BLaER1 (cell line): ENCODE measurements at regions not wholly inside any gene's neighbourhood (a gene's known extent, or its start where the extent isn't known, plus 50 kb on each side); places are given as distances from the start of the nearest gene placed in this dataset.

ENCODE experiments used
- H3K27ac ChIP-seq: shearing (Covaris generic); formaldehyde crosslinking; 2 replicates; pipeline ENCODE4 v1.8.1; 2022
- H3K27me3 ChIP-seq: shearing (Covaris generic); formaldehyde crosslinking; 2 replicates; pipeline ENCODE4 v1.8.1; 2022
- H3K36me3 ChIP-seq: shearing (Covaris generic); formaldehyde crosslinking; 2 replicates; pipeline ENCODE4 v1.8.1; 2022
- H3K4me1 ChIP-seq: shearing (Covaris generic); formaldehyde crosslinking; 2 replicates; pipeline ENCODE4 v1.8.1; 2022
- H3K4me2 ChIP-seq: shearing (Covaris generic); formaldehyde crosslinking; 2 replicates; pipeline ENCODE4 v1.8.1; 2022
- H3K4me3 ChIP-seq: shearing (Covaris generic); formaldehyde crosslinking; 2 replicates; pipeline ENCODE4 v1.8.1; 2022
- H3K9ac ChIP-seq: shearing (Covaris generic); formaldehyde crosslinking; 2 replicates; pipeline ENCODE4 v1.8.1; 2022
- H3K9me3 ChIP-seq: shearing (Covaris generic); formaldehyde crosslinking; 2 replicates; pipeline ENCODE4 v1.8.1; 2022
- H4K20me1 ChIP-seq: shearing (Covaris generic); formaldehyde crosslinking; 2 replicates; pipeline ENCODE4 v1.8.1; 2022
- Cebpa-rat ChIP-seq: shearing (Covaris generic); IDR thresholded peaks from 2 replicates; pipeline ENCODE4 v1.8.1; 2022

DNA sequence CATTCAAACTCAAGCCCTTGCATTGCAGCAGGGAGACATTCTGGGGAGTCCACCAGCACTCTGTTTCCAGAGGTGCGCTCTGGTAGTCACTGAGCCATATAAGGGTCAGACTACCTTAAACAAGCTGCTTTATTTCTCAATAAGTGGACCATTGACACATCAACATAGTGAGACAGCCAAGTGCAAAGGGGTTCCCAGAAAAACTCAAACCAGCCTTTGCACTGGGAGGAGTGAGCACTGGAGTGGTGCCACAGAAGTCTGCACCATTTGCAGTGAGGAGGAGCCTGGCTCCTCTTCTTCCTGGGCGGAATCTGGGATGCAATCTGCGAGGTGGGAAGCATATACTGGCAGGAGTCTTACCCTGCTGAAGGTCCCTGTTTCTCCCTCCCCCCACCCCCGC is 86.4 kb downstream of the OSR1 start:
- H3K4me2 ChIP-seq, result no peak overlapping the region
- no peaks in the 10 kb centered on the region for H3K4me1 ChIP-seq
- no peak overlapping the region for H3K4me3 ChIP-seq
- no peak overlapping the region for H3K27ac ChIP-seq
- H3K9ac ChIP-seq, result no peak overlapping the region
- no peaks in the 10 kb centered on the region for H3K9me3 ChIP-seq
- no peaks in the 10 kb centered on the region for H4K20me1 ChIP-seq
- H3K27me3 ChIP-seq, result no peaks in the 10 kb centered on the region
- no peak for TF ChIP-seq Cebpa-rat
- H3K36me3 ChIP-seq, result no peaks in the 10 kb centered on the region

DNA sequence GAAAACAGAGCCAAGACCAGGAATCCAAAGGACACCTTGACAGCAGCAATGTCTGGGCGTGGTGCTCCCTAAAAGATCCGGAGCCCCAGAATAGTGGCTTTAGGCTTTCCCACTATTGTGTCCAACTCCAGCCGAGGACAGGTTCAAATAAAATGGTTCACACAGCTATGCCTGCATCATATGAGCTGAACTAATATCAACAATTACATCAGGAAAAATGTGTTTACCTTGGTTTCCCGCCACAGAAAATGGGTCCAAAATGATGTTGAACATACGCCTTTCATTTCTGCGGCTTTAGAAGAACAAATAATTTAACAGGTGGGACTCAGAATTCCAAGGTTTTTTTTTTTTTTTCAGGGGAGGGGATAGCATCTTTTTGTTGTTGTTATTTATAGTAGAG is 93.6 kb downstream of the OSR1 start:
- Histone ChIP-seq H3K4me2 (no peak overlapping the region), H3K36me3 (no peaks in the 10 kb centered on the region), H3K4me3 (no peak overlapping the region), H3K27ac (no peak overlapping the region), H3K4me1 (no peaks in the 10 kb centered on the region), H3K27me3 (no peaks in the 10 kb centered on the region), H3K9me3 (no peaks in the 10 kb centered on the region), H3K9ac (no peak overlapping the region), H4K20me1 (no peaks in the 10 kb centered on the region)
- no peak for TF ChIP-seq Cebpa-rat

- H4K20me1 ChIP-seq, result no peaks in the 10 kb centered on the region
- no peaks in the 10 kb centered on the region for H3K27me3 ChIP-seq
- H3K9me3 ChIP-seq, result no peaks in the 10 kb centered on the region
- H3K36me3 ChIP-seq, result no peaks in the 10 kb centered on the region
- H3K27ac ChIP-seq, result no peak overlapping the region
- H3K4me3 ChIP-seq, result no peak overlapping the region
- H3K9ac ChIP-seq, result no peak overlapping the region
- no peaks in the 10 kb centered on the region for H3K4me1 ChIP-seq
- no peak for TF ChIP-seq Cebpa-rat
- no peak overlapping the region for H3K4me2 ChIP-seq
These were observed 96.3 kb downstream of the OSR1 start for GRCh38 chr2:19262150-19262549.

DNA sequence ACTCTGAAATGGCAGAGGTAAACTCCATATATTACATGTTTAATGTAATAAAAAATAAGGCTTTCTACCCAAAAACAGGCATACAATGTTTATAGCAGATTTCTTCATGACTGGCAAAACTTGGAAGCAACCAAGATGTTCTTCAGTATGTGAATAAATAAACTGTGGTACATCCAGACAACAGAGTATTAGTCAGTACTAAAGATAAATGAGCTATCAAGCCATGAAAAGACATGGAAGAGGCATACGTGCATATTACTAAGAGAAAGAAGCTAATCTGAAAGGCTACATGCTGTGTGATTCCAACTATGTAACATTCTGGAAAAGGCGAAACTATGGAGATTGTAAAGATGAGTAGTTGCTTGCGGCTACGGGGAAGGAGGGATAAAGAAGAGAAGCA is 97.4 kb downstream of the OSR1 start:
- Histone ChIP-seq H3K4me1 (no peaks in the 10 kb centered on the region), H3K36me3 (no peaks in the 10 kb centered on the region), H3K9me3 (no peaks in the 10 kb centered on the region), H4K20me1 (no peaks in the 10 kb centered on the region), H3K9ac (no peak overlapping the region), H3K27ac (no peak overlapping the region), H3K4me2 (no peak overlapping the region), H3K4me3 (no peak overlapping the region), H3K27me3 (no peaks in the 10 kb centered on the region)
- no peak for TF ChIP-seq Cebpa-rat

DNA sequence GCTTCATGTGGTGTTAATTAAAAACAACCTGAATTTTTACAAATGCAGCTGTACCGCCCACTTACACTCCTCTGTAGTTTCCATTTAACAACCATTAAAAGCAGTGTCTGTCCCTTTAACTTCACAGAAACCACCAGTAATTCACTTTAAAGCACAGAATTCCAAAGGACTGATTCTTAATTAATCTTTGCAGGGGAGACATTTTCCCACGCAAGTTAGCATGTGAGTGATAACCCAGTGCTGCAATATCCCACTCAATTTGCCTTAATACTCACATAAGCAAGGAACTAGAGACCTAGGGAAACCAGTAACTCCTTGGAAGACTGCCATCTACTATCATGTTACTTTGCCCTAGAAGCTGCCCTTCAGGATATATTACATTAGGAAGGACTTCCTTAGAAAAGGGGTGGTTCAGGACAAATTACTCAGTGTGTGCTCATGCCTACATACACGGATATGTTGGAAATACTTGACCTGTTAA is 102.3 kb downstream of the OSR1 start:
- H3K36me3 ChIP-seq, result no peaks in the 10 kb centered on the region
- no peak overlapping the region for H3K9ac ChIP-seq
- no peaks in the 10 kb centered on the region for H4K20me1 ChIP-seq
- no peak overlapping the region for H3K4me2 ChIP-seq
- no peak overlapping the region for H3K4me3 ChIP-seq
- H3K27me3 ChIP-seq, result no peaks in the 10 kb centered on the region
- H3K4me1 ChIP-seq, result no peaks in the 10 kb centered on the region
- no peaks in the 10 kb centered on the region for H3K9me3 ChIP-seq
- no peak for TF ChIP-seq Cebpa-rat
- H3K27ac ChIP-seq, result no peak overlapping the region

- Histone ChIP-seq H3K27ac (no peak overlapping the region), H3K9me3 (no peaks in the 10 kb centered on the region), H3K4me2 (no peak overlapping the region), H3K36me3 (no peaks in the 10 kb centered on the region), H4K20me1 (no peaks in the 10 kb centered on the region), H3K9ac (no peak overlapping the region), H3K4me1 (no peaks in the 10 kb centered on the region), H3K4me3 (no peak overlapping the region), H3K27me3 (no peaks in the 10 kb centered on the region)
- TF ChIP-seq Cebpa-rat, result no peak
These were observed 102.9 kb downstream of the OSR1 start for GRCh38 chr2:19255481-19255880.

DNA sequence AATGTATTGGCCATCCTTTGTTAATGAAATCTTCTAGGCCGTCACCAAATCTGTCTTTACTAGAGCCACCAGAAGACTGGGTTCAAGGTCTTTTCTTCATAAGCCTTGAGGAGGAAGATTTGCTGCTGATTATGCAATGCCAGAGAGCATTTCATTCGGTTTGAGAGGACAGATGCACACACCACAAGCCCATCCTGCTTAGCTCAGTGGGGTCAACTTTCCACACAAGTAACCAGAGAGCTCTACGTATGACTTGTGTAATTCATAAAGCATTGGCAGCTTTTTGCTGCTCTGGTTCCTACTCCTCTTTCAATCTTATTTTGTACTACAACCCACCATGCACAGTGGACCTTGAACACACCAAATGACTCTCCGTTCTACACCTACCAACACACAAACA is 106.9 kb downstream of the OSR1 start:
- no peak overlapping the region for H3K27ac ChIP-seq
- H3K9ac ChIP-seq, result no peak overlapping the region
- no peak overlapping the region for H3K4me2 ChIP-seq
- H3K36me3 ChIP-seq, result no peaks in the 10 kb centered on the region
- no peaks in the 10 kb centered on the region for H3K9me3 ChIP-seq
- no peak for TF ChIP-seq Cebpa-rat
- H3K4me1 ChIP-seq, result no peaks in the 10 kb centered on the region
- H3K27me3 ChIP-seq, result no peaks in the 10 kb centered on the region
- H3K4me3 ChIP-seq, result no peak overlapping the region
- H4K20me1 ChIP-seq, result no peaks in the 10 kb centered on the region

GRCh38 chr2:19250906-19251305 is 107.5 kb downstream of the OSR1 start:
- H3K9me3 ChIP-seq, result no peaks in the 10 kb centered on the region
- no peak overlapping the region for H3K4me3 ChIP-seq
- no peak overlapping the region for H3K4me2 ChIP-seq
- no peaks in the 10 kb centered on the region for H3K36me3 ChIP-seq
- H3K4me1 ChIP-seq, result no peaks in the 10 kb centered on the region
- no peak overlapping the region for H3K9ac ChIP-seq
- no peak overlapping the region for H3K27ac ChIP-seq
- no peak for TF ChIP-seq Cebpa-rat
- H4K20me1 ChIP-seq, result no peaks in the 10 kb centered on the region
- H3K27me3 ChIP-seq, result no peaks in the 10 kb centered on the region

DNA sequence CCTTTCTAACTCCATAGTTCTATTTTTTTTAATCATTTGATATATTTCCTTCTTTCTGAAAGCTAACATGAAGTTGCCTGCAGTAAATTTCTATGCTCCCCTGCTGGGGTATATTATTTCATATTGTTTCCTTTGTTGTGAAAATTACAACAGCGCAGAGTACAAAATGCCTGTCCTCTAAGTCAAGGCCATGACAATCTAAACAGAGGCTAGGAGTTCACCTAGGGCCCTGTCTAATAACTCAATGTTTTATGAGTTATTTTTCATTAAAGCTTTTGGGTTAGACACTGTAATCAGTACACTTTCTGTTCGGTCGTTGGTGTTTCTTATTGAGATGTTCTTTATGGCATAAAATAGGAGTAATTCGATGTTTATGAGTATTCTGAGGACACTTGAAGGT is 111.2 kb downstream of the OSR1 start:
- no peak for TF ChIP-seq Cebpa-rat
- H3K9ac ChIP-seq, result no peak overlapping the region
- no peak overlapping the region for H3K4me3 ChIP-seq
- H3K27me3 ChIP-seq, result no peaks in the 10 kb centered on the region
- H3K9me3 ChIP-seq, result no peaks in the 10 kb centered on the region
- no peak overlapping the region for H3K4me2 ChIP-seq
- H3K27ac ChIP-seq, result no peak overlapping the region
- H3K36me3 ChIP-seq, result no peaks in the 10 kb centered on the region
- no peaks in the 10 kb centered on the region for H4K20me1 ChIP-seq
- H3K4me1 ChIP-seq, result no peaks in the 10 kb centered on the region

DNA sequence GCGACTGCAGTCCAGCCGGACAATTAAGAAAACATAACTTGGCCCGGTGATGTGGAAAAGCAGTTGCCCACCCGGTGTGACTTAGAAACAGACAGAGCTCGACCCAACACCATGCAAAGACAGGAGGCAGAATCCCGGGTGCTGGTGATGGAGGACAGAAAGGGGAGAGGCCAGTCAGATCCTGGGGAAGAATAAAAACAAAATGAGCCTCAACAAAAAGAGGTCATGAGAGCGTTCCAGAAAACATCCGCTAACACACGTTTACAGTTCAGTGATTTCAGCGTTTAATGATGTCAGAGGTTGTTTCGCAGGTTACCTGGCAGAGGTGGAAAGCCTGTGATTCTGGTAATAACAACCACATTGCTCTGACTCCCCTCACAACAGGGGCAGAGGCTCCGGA is 111.9 kb downstream of the OSR1 start:
- H3K4me1 ChIP-seq, result no peaks in the 10 kb centered on the region
- no peak for TF ChIP-seq Cebpa-rat
- H3K4me3 ChIP-seq, result no peak overlapping the region
- H4K20me1 ChIP-seq, result no peaks in the 10 kb centered on the region
- no peak overlapping the region for H3K27ac ChIP-seq
- no peak overlapping the region for H3K9ac ChIP-seq
- no peaks in the 10 kb centered on the region for H3K27me3 ChIP-seq
- no peaks in the 10 kb centered on the region for H3K9me3 ChIP-seq
- H3K4me2 ChIP-seq, result no peak overlapping the region
- H3K36me3 ChIP-seq, result no peaks in the 10 kb centered on the region
